ENCODE measurements at regions not wholly inside any gene's neighbourhood (a gene's known extent, or its start where the extent isn't known, plus 50 kb on each side); places are given as distances from the start of the nearest gene placed in this dataset.

GRCh38 chr14:34137001-34137745 is 186.3 kb upstream of the EGLN3 start:
- TF ChIP-seq CTCF (IDR thresholded peaks at IDR 0.05) (no peak), POLR2A (IDR thresholded peaks at IDR 0.05) (no peak)
